ENCODE measurements at regions not wholly inside any gene's neighbourhood (a gene's known extent, or its start where the extent isn't known, plus 50 kb on each side); places are given as distances from the start of the nearest gene placed in this dataset.

DNA sequence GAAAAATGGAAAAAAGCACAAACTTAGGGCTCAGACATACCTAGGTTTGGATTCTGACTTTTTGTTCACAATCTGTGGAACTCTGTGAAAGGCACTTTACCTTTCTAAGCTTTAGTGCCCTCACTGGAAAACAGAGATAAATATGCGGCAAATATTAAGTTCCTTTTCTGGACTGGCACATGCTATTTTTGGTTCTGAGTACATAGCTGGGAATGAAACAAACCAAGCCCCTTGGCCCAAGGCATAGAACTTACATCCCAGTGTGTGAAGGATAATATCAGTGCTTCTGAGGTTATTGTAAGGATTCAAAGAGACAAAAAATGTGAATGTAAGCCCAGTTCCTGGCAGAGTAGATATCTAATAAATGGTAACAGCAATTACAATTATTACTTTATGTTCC is 227.5 kb downstream of the ADAMTS15 start:
- Histone ChIP-seq H3K4me3 (ENCODE audit: low read depth in 2 of 2, low read length in 2 of 2) (no peak overlapping the region), H3K9me3 (ENCODE audit: control insufficient read depth, insufficient read depth, low read depth, low read length) (peaks cover 34% of the 10 kb centered on the region), H3K27ac (ENCODE audit: low read length) (peak overlapping the region; percentile 60), H3K27me3 (ENCODE audit: control insufficient read depth, insufficient read depth, low read length) (no peaks in the 10 kb centered on the region), H3K4me1 (ENCODE audit: control insufficient read depth, insufficient read depth, low read length) (peaks cover 6% of the 10 kb centered on the region; the same call in 1 of the 2 replicates), H3K36me3 (ENCODE audit: control insufficient read depth, insufficient read depth, low read length) (no peaks in the 10 kb centered on the region)
- in situ Hi-C loops (cut with HindIII; ENCODE audit: low pct_unique_long_range_greater_than_20kb, low sequenced_read_pairs), result no loop called here
- DNase-seq (ENCODE audit: low read depth, low spot score) (no peak), ATAC-seq (no peak)
- TF ChIP-seq, protein P1, sequence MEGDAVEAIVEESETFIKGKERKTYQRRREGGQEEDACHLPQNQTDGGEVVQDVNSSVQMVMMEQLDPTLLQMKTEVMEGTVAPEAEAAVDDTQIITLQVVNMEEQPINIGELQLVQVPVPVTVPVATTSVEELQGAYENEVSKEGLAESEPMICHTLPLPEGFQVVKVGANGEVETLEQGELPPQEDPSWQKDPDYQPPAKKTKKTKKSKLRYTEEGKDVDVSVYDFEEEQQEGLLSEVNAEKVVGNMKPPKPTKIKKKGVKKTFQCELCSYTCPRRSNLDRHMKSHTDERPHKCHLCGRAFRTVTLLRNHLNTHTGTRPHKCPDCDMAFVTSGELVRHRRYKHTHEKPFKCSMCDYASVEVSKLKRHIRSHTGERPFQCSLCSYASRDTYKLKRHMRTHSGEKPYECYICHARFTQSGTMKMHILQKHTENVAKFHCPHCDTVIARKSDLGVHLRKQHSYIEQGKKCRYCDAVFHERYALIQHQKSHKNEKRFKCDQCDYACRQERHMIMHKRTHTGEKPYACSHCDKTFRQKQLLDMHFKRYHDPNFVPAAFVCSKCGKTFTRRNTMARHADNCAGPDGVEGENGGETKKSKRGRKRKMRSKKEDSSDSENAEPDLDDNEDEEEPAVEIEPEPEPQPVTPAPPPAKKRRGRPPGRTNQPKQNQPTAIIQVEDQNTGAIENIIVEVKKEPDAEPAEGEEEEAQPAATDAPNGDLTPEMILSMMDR (IDR thresholded peaks at IDR 0.05), result no peak
- TF ChIP-seq TCF7L2 (IDR thresholded peaks at IDR 0.05; ENCODE audit: low read depth, low read length) (no peak), SIN3A (IDR thresholded peaks at IDR 0.05; ENCODE audit: borderline replicate concordance, insufficient read depth, low read depth, low read length) (no peak), POLR2AphosphoS5 (IDR thresholded peaks at IDR 0.05; ENCODE audit: low read depth, low read length) (no peak)
- TF ChIP-seq, protein P2, sequence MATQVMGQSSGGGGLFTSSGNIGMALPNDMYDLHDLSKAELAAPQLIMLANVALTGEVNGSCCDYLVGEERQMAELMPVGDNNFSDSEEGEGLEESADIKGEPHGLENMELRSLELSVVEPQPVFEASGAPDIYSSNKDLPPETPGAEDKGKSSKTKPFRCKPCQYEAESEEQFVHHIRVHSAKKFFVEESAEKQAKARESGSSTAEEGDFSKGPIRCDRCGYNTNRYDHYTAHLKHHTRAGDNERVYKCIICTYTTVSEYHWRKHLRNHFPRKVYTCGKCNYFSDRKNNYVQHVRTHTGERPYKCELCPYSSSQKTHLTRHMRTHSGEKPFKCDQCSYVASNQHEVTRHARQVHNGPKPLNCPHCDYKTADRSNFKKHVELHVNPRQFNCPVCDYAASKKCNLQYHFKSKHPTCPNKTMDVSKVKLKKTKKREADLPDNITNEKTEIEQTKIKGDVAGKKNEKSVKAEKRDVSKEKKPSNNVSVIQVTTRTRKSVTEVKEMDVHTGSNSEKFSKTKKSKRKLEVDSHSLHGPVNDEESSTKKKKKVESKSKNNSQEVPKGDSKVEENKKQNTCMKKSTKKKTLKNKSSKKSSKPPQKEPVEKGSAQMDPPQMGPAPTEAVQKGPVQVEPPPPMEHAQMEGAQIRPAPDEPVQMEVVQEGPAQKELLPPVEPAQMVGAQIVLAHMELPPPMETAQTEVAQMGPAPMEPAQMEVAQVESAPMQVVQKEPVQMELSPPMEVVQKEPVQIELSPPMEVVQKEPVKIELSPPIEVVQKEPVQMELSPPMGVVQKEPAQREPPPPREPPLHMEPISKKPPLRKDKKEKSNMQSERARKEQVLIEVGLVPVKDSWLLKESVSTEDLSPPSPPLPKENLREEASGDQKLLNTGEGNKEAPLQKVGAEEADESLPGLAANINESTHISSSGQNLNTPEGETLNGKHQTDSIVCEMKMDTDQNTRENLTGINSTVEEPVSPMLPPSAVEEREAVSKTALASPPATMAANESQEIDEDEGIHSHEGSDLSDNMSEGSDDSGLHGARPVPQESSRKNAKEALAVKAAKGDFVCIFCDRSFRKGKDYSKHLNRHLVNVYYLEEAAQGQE (IDR thresholded peaks at IDR 0.05; ENCODE audit: insufficient read depth in 1 of 2, low read depth in 2 of 2, low read length in 1 of 2), result no peak
- POLR2A ChIA-PET, result no interaction called here
- intact Hi-C loops (cut with micrococcal nuclease; ENCODE audit: unreplicated experiment), result no loop called here
- CTCF ChIA-PET, result no interaction called here
- BruUV-seq (replicated peaks), result no TSS peak

DNA sequence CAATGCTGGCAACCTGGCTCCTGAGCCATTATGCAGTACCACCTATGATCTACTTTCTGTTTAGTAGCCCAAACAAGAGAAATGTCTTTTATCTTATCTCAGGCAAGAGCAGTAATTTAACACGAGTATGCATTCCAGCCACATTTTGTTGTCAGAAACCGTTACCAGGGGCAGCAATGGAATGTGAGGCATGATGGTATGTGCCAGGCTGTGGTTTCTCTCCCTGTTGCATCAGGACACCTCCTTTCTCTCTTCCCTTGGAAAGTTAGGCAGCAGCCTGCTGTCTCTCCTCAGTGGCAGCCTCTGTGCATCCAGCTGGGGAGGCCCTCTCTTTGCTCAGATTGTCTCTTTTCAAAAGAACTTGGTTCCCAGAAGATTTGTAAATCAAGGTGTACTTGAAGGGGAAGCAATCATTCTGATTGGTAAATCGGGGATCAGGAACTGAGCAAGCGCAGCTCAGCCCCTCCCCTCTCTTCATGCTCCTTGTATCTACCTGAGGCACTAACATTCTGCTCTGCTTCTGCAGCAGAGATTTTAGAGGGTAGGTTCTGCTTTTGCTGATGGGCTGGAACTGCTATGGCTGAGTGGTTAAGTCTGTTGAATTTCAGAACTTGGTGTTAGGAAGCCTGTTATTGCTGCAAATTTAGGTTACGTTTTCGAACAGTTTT is 229.2 kb downstream of the ADAMTS15 start:
- H3K36me3 ChIP-seq (ENCODE audit: control insufficient read depth, insufficient read depth, low read length), result no peaks in the 10 kb centered on the region
- peak overlapping the region; percentile 25; the same call in 1 of the 2 replicates for H3K27ac ChIP-seq (ENCODE audit: low read length)
- TF ChIP-seq, protein P1 (IDR thresholded peaks at IDR 0.05), result no peak
- TF ChIP-seq TCF7L2 (IDR thresholded peaks at IDR 0.05; ENCODE audit: low read depth, low read length), result no peak
- TF ChIP-seq SIN3A (IDR thresholded peaks at IDR 0.05; ENCODE audit: borderline replicate concordance, insufficient read depth, low read depth, low read length), result no peak
- no TSS peak for BruUV-seq (replicated peaks)
- no peak overlapping the region for H3K4me3 ChIP-seq (ENCODE audit: low read depth in 2 of 2, low read length in 2 of 2)
- no peaks in the 10 kb centered on the region for H3K4me1 ChIP-seq (ENCODE audit: control insufficient read depth, insufficient read depth, low read length)
- CTCF ChIA-PET, result no interaction called here
- H3K27me3 ChIP-seq (ENCODE audit: control insufficient read depth, insufficient read depth, low read length), result no peaks in the 10 kb centered on the region
- H3K9me3 ChIP-seq (ENCODE audit: control insufficient read depth, insufficient read depth, low read depth, low read length), result peaks cover 38% of the 10 kb centered on the region
- intact Hi-C loops (cut with micrococcal nuclease; ENCODE audit: unreplicated experiment) (no loop called here), in situ Hi-C loops (cut with HindIII; ENCODE audit: low pct_unique_long_range_greater_than_20kb, low sequenced_read_pairs) (no loop called here)
- peak; percentile 57 for ATAC-seq
- DNase-seq (ENCODE audit: low read depth, low spot score), result no peak
- POLR2A ChIA-PET, result no interaction called here

Measured in Panc1 (cell line).